Mucosa of descending colon (tissue), 3 donors: ENCODE measurements at regions not wholly inside any gene's neighbourhood (a gene's known extent, or its start where the extent isn't known, plus 50 kb on each side); places are given as distances from the start of the nearest gene placed in this dataset.

Experiments
- ATAC-seq: fragments of 200-7000 bp; cut with Tn5 transposase; one replicate; pipeline ENCODE4 v1.9.1; 2020; ENCODE audit warnings: mild to moderate bottlenecking, moderate library complexity
- DNase-seq, 3 donors: peaks; one replicate each; pipeline ENCODE4 v3.0.0-alpha.2; 2020
- H3K36me3 ChIP-seq: fragments of 200-600 bp; one replicate; pipeline ENCODE4 v1.8.0; 2021; ENCODE audit warnings: low read depth, mild to moderate bottlenecking
- H3K4me1 ChIP-seq: fragments of 200-600 bp; one replicate; pipeline ENCODE4 v1.8.0; 2021; ENCODE audit warnings: low read depth, mild to moderate bottlenecking
- H3K4me3 ChIP-seq: fragments of 200-600 bp; one replicate; pipeline ENCODE4 v1.8.0; 2021; ENCODE audit warnings: mild to moderate bottlenecking
- H3K9me3 ChIP-seq: fragments of 200-600 bp; one replicate; pipeline ENCODE4 v1.8.0; 2021; ENCODE audit warnings: mild to moderate bottlenecking
- intact Hi-C, 2 donors: fragments of 100-400 bp; cut with DNase I in 1 of 2; cut with micrococcal nuclease in 1 of 2; formaldehyde crosslinking; loops; one replicate each; pipeline versions ENCODE4 v1.11.0 to v1.11.1; 2022; cut with DNase I, micrococcal nuclease
- TF ChIP-seq, protein P1 (sequence below): fragments of 200-600 bp; IDR thresholded peaks from one replicate; pipeline ENCODE4 v1.8.0; 2022; ENCODE audit warnings: antibody characterized with exemption, mild to moderate bottlenecking
- donor health status: DM: no; HTN: no; CAD: no; lungs with moderate emphysema.
- donor health status: DM: no; HTN: no; CAD: no.
- donor health status: DM: no; HTN: yes; CAD: no.

DNA sequence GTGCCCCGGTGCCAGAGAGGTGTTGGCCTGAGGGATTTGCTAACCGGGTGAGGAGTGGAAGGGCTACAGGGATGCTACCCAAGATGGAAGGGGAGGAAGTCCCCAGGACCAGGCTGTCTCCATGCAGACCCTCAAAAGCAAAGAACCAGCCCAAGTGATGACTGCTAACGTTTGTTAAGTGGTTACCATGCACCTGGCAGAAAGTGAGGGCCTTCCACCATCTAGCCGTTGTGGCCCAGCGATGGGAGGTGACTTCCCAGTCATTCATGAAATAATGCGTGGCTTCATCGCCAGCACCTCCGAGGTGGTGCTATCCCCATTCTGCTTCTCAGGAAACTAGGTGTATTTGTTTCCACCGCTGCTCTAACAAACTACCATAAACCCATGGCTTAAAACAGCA lies 86.8 kb upstream of the LANCL2 start:
- no peak for DNase-seq
- H3K9me3 ChIP-seq, result no peaks in the 10 kb centered on the region
- no peaks in the 10 kb centered on the region for H3K4me1 ChIP-seq
- intact Hi-C loops, result no loop called here
- no peaks in the 10 kb centered on the region for H3K36me3 ChIP-seq
- ATAC-seq, result no peak
- no peak overlapping the region for H3K4me3 ChIP-seq
- TF ChIP-seq, protein P1, sequence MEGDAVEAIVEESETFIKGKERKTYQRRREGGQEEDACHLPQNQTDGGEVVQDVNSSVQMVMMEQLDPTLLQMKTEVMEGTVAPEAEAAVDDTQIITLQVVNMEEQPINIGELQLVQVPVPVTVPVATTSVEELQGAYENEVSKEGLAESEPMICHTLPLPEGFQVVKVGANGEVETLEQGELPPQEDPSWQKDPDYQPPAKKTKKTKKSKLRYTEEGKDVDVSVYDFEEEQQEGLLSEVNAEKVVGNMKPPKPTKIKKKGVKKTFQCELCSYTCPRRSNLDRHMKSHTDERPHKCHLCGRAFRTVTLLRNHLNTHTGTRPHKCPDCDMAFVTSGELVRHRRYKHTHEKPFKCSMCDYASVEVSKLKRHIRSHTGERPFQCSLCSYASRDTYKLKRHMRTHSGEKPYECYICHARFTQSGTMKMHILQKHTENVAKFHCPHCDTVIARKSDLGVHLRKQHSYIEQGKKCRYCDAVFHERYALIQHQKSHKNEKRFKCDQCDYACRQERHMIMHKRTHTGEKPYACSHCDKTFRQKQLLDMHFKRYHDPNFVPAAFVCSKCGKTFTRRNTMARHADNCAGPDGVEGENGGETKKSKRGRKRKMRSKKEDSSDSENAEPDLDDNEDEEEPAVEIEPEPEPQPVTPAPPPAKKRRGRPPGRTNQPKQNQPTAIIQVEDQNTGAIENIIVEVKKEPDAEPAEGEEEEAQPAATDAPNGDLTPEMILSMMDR, result no peak

DNA sequence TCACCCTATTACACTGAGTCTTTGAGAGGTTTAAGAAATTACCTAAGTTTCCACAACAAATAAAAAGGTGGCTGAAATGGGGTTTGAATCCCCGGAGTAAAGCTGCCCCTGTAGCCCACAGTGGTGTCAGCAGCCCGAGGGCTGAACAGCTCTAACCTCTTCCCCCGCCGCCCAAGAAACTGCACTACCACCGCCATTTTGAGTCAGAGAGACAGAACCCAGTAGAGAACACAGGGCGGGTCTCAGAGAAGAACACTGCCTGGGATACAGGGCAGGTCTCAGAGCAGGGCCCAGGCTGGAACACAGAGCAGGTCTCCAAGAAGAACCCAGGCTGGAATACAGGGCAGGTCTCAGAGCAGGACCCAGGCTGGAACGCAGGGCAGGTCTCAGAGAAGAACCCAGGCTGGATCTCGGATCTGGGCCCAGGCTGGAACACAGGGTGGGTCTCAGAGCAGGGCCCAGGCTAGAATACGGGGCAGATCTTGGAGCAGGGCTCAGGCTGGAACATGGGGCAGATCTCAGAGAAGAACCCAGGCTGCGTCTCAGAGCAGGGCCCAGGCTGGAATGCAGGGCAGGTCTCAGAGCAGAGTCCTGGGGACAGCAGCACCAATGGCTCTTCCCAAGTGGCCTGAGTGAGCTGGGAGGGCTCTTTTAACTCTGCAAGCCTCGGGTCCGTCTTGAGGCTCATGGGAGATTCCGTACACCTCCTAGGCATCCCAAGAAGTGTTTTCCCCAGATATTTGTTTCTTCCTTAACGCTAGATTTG lies 85.9 kb upstream of the LANCL2 start:
- no peaks in the 10 kb centered on the region for H3K36me3 ChIP-seq
- DNase-seq (no peak), ATAC-seq (no peak)
- H3K4me3 ChIP-seq, result no peak overlapping the region
- intact Hi-C loops, result no loop called here
- no peaks in the 10 kb centered on the region for H3K9me3 ChIP-seq
- TF ChIP-seq, protein P1, result no peak
- no peaks in the 10 kb centered on the region for H3K4me1 ChIP-seq

DNA sequence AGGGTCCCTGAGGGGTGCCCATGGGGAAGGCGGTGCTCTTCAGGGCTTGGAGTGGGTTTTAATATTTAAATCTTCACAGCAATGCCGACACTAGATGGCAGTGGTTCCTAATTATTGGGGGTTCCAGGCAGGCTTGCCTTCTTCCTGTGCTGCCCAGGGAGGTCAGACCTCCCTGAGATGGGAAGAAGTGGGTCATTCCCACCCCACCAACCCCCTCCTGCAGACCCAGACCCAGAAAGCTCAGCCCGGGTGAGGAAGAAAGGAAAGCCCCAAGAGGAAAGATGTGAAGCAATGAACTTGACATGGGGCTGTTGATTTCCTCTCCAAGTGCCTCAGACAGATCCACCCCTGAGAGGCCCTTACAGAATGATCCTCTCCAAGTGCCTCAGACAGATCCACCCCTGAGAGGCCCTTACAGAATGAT lies 85.1 kb upstream of the LANCL2 start:
- Histone ChIP-seq H3K36me3 (no peaks in the 10 kb centered on the region), H3K4me1 (no peaks in the 10 kb centered on the region), H3K4me3 (no peak overlapping the region), H3K9me3 (no peaks in the 10 kb centered on the region)
- TF ChIP-seq, protein P1, result peak; percentile 28
- DNase-seq (peak in 2 of 3 donors; percentile 35 to 90), ATAC-seq (peak; percentile 76)
- intact Hi-C loops, result loop anchor here (5.0 kb wide), 2 partner anchors 132 to 137 kb away; no protein-coding TSS in a partner anchor

DNA sequence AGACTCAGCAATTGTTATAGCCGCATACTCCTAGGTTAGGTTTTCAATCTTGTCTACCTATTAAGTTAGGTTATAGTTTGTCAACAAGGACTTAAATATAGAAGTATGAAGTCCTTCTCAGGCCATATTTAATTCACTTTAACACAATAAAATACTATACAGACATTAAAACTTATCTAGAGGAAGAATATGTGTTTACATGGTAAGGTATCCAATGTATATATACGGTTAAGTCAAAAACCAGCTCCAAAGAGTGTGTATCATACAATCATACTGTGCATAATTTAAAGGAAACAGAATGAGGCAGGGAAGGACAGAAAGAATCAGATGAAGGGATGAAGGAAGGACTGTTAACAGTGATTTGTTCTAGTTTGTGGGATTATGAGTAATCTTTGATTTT lies 79.5 kb upstream of the LANCL2 start:
- ATAC-seq, result no peak
- DNase-seq, result no peak
- Histone ChIP-seq H3K36me3 (no peaks in the 10 kb centered on the region), H3K9me3 (no peaks in the 10 kb centered on the region), H3K4me1 (no peaks in the 10 kb centered on the region), H3K4me3 (no peak overlapping the region)
- intact Hi-C loops, result no loop called here
- TF ChIP-seq, protein P1, result no peak

DNA sequence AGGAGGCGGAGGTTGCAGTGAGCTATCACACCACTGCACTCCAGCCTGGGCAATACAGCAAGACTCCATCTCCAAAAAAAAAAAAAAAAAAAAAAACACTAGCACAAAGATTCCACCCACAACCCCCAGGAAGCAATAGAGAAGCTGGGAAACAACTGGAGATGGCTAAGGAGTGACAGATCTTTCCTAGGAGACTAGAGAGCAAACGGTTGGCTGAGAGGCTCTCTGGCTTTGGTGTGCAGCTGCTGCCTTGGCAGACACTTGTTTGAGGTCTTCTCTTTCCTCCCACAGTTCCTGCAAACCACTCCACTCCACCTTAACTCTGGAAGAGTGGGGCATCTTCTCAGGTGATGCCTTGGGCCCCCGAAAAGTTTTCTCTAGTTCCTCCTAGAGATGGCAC lies 78.5 kb upstream of the LANCL2 start:
- ATAC-seq, result no peak
- H3K4me1 ChIP-seq, result no peaks in the 10 kb centered on the region
- no peaks in the 10 kb centered on the region for H3K36me3 ChIP-seq
- H3K9me3 ChIP-seq, result no peaks in the 10 kb centered on the region
- DNase-seq, result no peak
- TF ChIP-seq, protein P1, result no peak
- intact Hi-C loops, result no loop called here
- no peak overlapping the region for H3K4me3 ChIP-seq
